AG09309 (cell line): ENCODE measurements at regions not wholly inside any gene's neighbourhood (a gene's known extent, or its start where the extent isn't known, plus 50 kb on each side); places are given as distances from the start of the nearest gene placed in this dataset.
"Not testable (repeated sequence)": the region's sequence is repeated elsewhere in the genome, so short reads cannot be mapped to it uniquely, and the experiment has no call there.

Experiments
- DNase-seq: peaks from one replicate; pipeline ENCODE4 v3.0.0-alpha.2; 2010; ENCODE audit warnings: low read depth
- H3K4me3 ChIP-seq: 2 replicates; pipeline ENCODE4 v1.5.1; 2011; ENCODE audit warnings: mild to moderate bottlenecking, low read depth, low read length, moderate library complexity; ENCODE audit not compliant: control insufficient read depth
- TF ChIP-seq, protein P1 (sequence below): IDR thresholded peaks from 2 replicates; pipeline ENCODE4 v1.5.1; 2011; ENCODE audit warnings: mild to moderate bottlenecking, low read depth, low read length, inconsistent platforms; ENCODE audit not compliant: insufficient read depth, control insufficient read depth; ENCODE audit errors: missing control alignments

DNA sequence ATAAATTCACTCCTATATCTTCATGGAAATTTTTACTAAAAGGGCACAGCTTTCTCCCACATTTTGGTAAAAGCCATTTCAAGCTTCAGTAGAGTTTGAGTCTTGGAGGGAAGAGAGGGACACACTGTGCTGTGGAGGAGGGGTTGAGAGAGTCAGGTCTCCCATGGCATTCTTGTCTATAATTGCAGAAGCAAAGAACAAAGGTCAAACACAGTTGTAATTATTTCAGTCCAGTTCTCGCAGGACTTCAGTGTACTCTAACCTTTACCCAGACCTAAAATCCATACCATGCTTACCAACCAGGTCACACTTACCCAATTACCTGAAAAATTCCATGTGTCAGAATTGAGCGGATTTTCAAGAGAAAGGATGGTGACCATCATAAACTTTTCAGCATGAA is 298.4 kb downstream of the XPNPEP1 start:
- no peak for DNase-seq
- no peak overlapping the region for H3K4me3 ChIP-seq
- TF ChIP-seq, protein P1, sequence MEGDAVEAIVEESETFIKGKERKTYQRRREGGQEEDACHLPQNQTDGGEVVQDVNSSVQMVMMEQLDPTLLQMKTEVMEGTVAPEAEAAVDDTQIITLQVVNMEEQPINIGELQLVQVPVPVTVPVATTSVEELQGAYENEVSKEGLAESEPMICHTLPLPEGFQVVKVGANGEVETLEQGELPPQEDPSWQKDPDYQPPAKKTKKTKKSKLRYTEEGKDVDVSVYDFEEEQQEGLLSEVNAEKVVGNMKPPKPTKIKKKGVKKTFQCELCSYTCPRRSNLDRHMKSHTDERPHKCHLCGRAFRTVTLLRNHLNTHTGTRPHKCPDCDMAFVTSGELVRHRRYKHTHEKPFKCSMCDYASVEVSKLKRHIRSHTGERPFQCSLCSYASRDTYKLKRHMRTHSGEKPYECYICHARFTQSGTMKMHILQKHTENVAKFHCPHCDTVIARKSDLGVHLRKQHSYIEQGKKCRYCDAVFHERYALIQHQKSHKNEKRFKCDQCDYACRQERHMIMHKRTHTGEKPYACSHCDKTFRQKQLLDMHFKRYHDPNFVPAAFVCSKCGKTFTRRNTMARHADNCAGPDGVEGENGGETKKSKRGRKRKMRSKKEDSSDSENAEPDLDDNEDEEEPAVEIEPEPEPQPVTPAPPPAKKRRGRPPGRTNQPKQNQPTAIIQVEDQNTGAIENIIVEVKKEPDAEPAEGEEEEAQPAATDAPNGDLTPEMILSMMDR, result no peak

DNA sequence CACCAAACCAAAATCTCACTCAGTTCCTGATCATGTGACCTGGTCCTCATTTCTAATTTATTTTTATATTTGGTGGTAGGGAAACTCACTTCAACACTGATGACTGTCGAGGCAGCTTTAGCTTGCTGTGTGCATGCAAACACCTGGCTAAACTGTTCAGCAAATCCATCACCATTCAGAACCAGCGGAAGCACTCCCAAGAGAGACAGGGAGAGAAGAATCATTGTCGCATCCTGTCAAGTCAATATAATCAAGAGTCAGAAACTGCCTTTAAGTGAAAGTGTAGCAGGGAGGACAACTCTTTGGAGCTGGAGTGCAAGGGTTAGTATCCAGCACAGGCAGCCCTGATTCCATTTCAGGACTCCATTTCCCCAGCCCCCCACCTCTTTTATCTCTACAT is 300.7 kb downstream of the XPNPEP1 start:
- TF ChIP-seq, protein P1, result no peak
- no peak overlapping the region for H3K4me3 ChIP-seq
- no peak for DNase-seq

DNA sequence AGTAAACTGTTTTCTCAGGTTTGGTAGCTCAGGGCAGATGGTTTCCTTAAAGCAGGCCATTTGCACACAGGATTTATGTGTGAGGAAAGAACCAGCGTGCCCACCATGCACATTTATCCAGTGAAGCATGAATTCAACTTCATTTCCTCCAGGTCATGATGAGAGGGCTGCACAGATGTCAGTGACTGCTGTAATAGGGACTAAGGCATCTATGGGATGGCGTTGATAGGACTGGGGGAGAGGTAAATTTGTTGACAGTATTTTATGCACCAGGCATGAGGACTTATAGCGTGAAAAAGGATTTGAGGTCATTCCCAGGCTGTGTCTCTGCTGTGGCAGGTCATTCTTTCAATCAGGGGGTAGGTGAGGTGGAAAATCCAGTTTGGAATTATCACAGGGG is 302.9 kb downstream of the XPNPEP1 start:
- TF ChIP-seq, protein P1, result no peak
- DNase-seq, result no peak

DNA sequence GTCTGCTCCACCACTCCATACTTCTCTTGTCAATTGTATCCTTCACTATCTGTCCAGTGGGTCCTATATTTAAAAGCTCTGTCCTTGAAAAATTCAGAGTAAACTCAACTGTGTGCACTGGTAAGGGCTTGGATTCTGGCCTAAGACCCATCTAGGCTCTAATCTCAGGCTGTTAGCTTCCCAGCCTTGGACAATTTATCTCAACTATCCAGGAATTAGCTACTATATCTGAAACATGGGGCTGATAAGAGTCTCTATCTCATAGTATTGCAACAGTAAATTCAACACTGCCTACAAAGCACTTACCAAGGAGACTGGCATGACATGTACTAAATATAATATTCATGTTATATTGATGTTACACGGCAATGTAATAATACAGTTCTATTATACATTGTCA is 303.4 kb downstream of the XPNPEP1 start:
- TF ChIP-seq, protein P1, result no peak
- H3K4me3 ChIP-seq, result no peak overlapping the region
- no peak for DNase-seq

More for the DNA sequence above, 302.9 kb downstream of the XPNPEP1 start:
- H3K4me3 ChIP-seq, result no peak overlapping the region

DNA sequence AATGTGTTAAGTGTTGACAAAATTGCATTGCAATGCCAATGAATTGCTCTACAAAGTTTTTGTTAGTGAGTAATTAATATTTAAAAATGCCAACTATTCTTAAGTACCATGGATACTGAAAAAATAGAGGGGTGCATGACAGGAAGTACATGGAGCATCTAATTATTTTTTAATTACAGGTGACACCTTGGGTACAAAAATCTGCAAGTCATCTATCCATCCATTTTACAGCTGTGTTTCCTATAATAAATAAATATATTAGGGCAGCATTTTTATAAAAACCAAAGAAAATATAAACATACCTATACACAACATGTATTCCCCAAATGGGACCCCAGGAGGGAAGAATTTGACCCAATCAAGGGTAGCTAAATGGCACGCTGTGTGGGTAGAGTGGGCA is 304.6 kb downstream of the XPNPEP1 start:
- DNase-seq, result no peak
- H3K4me3 ChIP-seq, result no peak overlapping the region
- TF ChIP-seq, protein P1, result no peak

DNA sequence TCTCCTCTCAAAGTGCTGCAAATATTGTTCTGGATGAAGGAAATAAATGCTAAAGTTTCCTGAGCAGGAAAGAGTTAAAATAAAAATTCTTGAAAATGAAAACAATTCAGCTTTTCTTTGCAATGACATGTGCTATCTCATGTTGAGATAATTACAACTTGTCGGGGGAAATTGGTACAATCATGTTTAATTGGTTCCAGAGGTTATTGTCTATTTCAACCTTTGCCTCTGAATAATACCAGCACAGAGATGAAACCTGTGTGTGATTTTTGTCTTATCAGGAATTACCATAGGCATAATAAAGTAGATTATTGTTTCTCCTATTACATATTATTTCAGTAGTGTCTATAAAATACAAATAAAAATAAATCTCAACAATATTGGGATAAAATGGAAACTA is 305.0 kb downstream of the XPNPEP1 start:
- no peak overlapping the region for H3K4me3 ChIP-seq
- no peak for DNase-seq
- TF ChIP-seq, protein P1, result no peak

DNA sequence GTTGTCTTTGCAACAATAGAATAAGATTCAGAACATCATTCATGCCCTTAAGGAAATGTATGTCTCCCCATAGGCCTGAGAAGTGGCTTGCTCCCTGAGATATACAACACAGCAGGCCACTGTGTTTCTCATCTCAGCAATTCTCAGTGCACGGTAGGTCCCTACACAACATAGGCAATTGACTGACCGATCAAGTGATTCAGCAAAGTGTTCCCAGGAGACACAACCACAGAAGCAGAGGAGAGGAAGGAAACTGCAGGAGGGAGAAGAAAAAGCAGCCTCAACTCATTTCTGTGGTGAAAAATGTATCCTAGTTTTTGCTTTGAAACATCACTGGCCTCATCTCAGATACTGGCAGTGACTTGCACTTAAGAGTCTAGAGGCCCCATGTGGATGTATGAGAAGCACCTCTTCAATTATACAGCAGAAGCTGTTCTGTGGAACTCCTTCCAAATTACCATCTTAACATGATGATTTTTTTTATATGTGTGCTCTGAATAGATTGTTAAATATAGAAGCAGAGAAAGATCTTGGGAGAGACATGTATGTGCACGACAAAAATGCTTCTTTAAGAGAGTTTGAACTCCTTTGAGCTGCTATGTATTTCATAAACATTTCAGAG is 306.8 kb downstream of the XPNPEP1 start:
- H3K4me3 ChIP-seq, result no peak overlapping the region
- TF ChIP-seq, protein P1, result no peak
- DNase-seq, result no peak

DNA sequence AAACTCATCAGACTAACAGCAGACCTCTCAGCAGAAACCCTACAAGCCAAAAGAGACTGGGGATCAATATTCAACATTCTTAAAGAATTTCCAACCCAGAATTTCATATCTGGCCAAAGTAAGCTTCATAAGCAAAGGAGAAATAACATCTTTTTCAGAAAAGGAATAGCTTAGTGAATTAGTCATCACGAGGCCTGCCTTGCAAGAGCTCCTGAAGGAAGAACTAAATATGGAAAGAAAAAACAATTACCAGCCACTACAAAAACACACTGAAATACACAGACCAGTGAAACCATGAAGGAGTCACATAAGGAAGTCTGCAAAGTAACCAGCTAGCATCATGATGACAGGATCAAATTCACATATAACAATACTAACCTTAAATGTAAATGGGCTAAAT is 328.0 kb downstream of the XPNPEP1 start:
- not testable (repeated sequence) for H3K4me3 ChIP-seq, DNase-seq
